ENCODE measurements at regions not wholly inside any gene's neighbourhood (a gene's known extent, or its start where the extent isn't known, plus 50 kb on each side); places are given as distances from the start of the nearest gene placed in this dataset.

GRCh38 chr15:45981625-45982024 is 346.8 kb downstream of the SQOR start (continued):
- TF ChIP-seq HDAC2 (IDR thresholded peaks at IDR 0.05; ENCODE audit: borderline replicate concordance in 1 of 2, low read depth in 2 of 2, low read length in 2 of 2) (no peak), SRF (IDR thresholded peaks at IDR 0.05; ENCODE audit: low read depth, low read length) (no peak)

Data from H1 (cell line).